ENCODE measurements at regions not wholly inside any gene's neighbourhood (a gene's known extent, or its start where the extent isn't known, plus 50 kb on each side); places are given as distances from the start of the nearest gene placed in this dataset.

DNA sequence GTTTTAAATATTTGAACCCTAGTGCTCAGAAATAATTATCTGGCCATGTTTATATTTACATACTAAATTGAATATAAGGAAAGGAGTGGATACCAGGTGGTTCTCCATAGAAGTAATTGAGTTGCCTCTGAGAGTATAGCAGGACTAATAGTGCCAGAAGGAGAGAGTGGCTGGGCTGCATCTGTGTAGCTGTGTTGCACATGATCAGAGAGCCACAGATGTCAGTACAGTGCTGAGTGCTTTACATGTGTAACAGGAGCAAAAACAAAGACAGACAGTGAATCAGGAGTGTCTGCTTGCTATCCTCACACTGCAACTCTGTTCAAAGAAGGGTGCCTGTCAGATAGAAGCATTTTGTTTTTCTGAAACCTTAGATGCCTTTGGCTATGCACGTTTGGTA is 353.9 kb upstream of the PAPPA start:
- TF ChIP-seq RCOR1 (IDR thresholded peaks at IDR 0.05; ENCODE audit: low read length), result no peak
- no peak for TF ChIP-seq TCF12 (IDR thresholded peaks at IDR 0.05)
- no peak for TF ChIP-seq CTCF (IDR thresholded peaks at IDR 0.05)
- no peak for TF ChIP-seq NRF1 (IDR thresholded peaks at IDR 0.05; ENCODE audit: low read depth, low read length)
- no peak for TF ChIP-seq TAF1 (IDR thresholded peaks at IDR 0.05; ENCODE audit: borderline replicate concordance, low read depth, low read length)
- TF ChIP-seq MEF2A (IDR thresholded peaks at IDR 0.05; ENCODE audit: borderline replicate concordance, low read depth), result no peak
- no peak for TF ChIP-seq RAD21 (IDR thresholded peaks at IDR 0.05; ENCODE audit: low read length)
- TF ChIP-seq POLR2AphosphoS5 (IDR thresholded peaks at IDR 0.05; ENCODE audit: low read depth, low read length), result no peak
- no peak for TF ChIP-seq EP300 (IDR thresholded peaks at IDR 0.05; ENCODE audit: borderline replicate concordance in 1 of 2, low read depth in 1 of 2, low read length in 1 of 2)
- no peak for TF ChIP-seq EZH2phosphoT487 (IDR thresholded peaks at IDR 0.05; ENCODE audit: borderline replicate concordance, low read depth)
- TF ChIP-seq RXRA (IDR thresholded peaks at IDR 0.05; ENCODE audit: borderline replicate concordance, low read depth), result no peak
- no peak for TF ChIP-seq GABPA (IDR thresholded peaks at IDR 0.05; ENCODE audit: low read depth)

Measured in SK-N-SH (cell line).